IPS-18a (cell line): ENCODE measurements at regions not wholly inside any gene's neighbourhood (a gene's known extent, or its start where the extent isn't known, plus 50 kb on each side); places are given as distances from the start of the nearest gene placed in this dataset.

ENCODE experiments used
- H3K27ac ChIP-seq: one replicate; pipeline ENCODE4 v1.5.1; 2013; ENCODE audit warnings: low read length
- H3K27me3 ChIP-seq: one replicate; pipeline ENCODE4 v1.6.1; 2013; ENCODE audit warnings: mild to moderate bottlenecking, low read length; ENCODE audit not compliant: control insufficient read depth, insufficient read depth
- H3K36me3 ChIP-seq: one replicate; pipeline ENCODE4 v1.6.1; 2013; ENCODE audit warnings: low read depth, low read length; ENCODE audit not compliant: control insufficient read depth
- H3K4me1 ChIP-seq: one replicate; pipeline ENCODE4 v1.6.1; 2013; ENCODE audit warnings: low read depth, low read length; ENCODE audit not compliant: control insufficient read depth
- H3K4me3 ChIP-seq: one replicate; pipeline ENCODE4 v1.5.1; 2013; ENCODE audit warnings: low read length
- H3K9ac ChIP-seq: one replicate; pipeline ENCODE4 v1.6.1; 2013; ENCODE audit warnings: mild to moderate bottlenecking, low read length, moderate library complexity
- H3K9me3 ChIP-seq: one replicate; pipeline ENCODE4 v1.6.1; 2013; ENCODE audit warnings: low read depth, low read length; ENCODE audit not compliant: control insufficient read depth

DNA sequence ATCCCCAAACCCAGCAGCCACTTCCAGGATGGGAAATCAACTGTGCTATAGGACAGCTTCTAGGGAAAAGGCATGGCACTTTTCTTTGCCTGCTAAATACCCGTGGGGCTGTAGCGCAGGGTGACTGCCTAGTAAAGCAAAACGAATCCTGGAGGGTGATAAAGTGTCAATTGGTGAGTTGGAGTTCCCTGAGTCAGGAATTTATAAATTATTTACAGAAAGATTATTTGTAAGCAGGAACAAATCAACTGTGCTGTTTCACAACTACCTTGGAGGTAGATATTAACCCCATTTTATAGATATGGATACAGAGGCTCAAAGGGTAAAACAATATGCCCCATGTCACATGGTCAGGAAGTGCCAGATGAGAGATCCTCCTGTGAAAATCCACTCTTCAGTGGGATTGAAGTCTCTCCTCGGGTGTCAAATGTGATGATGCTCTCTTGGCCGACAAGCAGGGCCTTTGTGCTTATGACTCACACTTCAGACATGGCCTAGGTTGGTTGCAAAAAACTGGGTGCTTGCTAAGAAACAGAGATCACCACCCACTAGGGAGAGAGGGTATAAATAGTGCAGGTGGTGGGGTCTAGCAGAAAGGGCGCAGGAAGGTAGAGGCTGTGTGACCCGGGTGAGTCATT lies 383.2 kb upstream of the ZMIZ1 start:
- no peak overlapping the region for H3K4me3 ChIP-seq
- no peak overlapping the region for H3K27ac ChIP-seq
- no peaks in the 10 kb centered on the region for H3K36me3 ChIP-seq
- H3K9me3 ChIP-seq: peaks cover 5% of the 10 kb centered on the region
- no peaks in the 10 kb centered on the region for H3K27me3 ChIP-seq
- no peaks in the 10 kb centered on the region for H3K4me1 ChIP-seq
- H3K9ac ChIP-seq: no peak overlapping the region

- no peaks in the 10 kb centered on the region for H3K27me3 ChIP-seq
- no peak overlapping the region for H3K4me3 ChIP-seq
- H3K4me1 ChIP-seq: no peaks in the 10 kb centered on the region
- H3K36me3 ChIP-seq: no peaks in the 10 kb centered on the region
- H3K9ac ChIP-seq: no peak overlapping the region
- no peak overlapping the region for H3K27ac ChIP-seq
- H3K9me3 ChIP-seq: peaks cover 5% of the 10 kb centered on the region
These were observed 382.2 kb upstream of the ZMIZ1 start for GRCh38 chr10:78686444-78687060.

DNA sequence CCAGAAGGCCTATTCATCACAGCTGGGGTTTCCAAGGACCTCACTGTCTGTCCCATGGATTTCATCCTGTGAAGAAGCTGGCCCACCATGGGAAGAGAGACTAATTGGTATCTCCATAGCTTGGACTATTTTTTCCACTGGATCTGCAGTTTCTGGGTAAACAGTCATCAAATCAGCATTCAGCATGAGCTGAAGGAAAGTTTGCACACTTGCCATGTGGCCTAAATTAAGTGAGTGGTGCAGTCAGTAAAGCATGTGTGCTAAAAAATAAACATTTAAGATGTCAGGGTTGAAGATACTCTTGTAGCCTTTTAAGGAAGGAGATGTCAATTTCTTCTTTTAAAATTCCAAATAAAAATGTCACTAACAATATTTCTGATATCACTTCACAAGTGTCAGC lies 381.1 kb upstream of the ZMIZ1 start:
- Histone ChIP-seq H3K9me3 (peaks cover 2% of the 10 kb centered on the region), H3K9ac (no peak overlapping the region), H3K36me3 (no peaks in the 10 kb centered on the region), H3K4me1 (no peaks in the 10 kb centered on the region), H3K27ac (no peak overlapping the region), H3K27me3 (no peaks in the 10 kb centered on the region), H3K4me3 (no peak overlapping the region)

DNA sequence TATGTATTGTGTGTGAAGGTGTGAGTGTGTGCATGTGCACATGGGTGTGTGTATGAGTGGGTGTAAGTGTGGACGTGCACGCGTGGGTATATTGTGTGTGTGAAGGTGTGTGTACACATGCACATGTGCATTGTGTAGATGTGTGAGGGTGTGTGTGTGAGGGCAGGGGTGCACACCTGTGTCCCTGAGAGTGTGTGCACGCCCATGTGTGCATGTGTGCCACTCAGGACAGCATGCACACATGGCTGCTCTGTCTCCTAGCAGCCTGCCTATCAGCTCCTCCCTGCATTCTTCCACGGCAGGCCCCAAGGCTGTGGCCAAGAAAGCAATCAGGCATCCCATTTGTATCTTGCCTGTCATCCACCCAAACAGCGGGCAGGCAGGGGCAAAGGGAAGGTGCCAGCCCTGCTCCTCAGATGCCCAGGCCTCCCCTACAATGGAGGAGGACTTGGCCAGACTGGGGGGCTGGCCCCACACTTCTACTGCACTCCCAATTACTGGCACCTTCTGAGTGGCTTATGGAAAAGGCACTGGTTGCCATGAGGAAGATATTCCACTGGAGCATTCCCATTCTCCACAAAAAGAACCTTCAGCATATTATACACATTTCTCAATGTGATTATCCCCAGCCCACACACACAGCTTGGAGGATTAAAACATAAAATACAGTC lies 380.4 kb upstream of the ZMIZ1 start:
- Histone ChIP-seq H3K4me1 (no peaks in the 10 kb centered on the region), H3K27me3 (no peaks in the 10 kb centered on the region)

GRCh38 chr10:78688901-78689583 lies 379.7 kb upstream of the ZMIZ1 start:
- no peaks in the 10 kb centered on the region for H3K27me3 ChIP-seq
- no peak overlapping the region for H3K27ac ChIP-seq
- no peak overlapping the region for H3K9ac ChIP-seq
- no peak overlapping the region for H3K4me3 ChIP-seq
- no peaks in the 10 kb centered on the region for H3K36me3 ChIP-seq
- H3K9me3 ChIP-seq: no peaks in the 10 kb centered on the region
- H3K4me1 ChIP-seq: no peaks in the 10 kb centered on the region

More for the DNA sequence above, 380.4 kb upstream of the ZMIZ1 start:
- Histone ChIP-seq H3K27ac (no peak overlapping the region), H3K36me3 (no peaks in the 10 kb centered on the region), H3K9ac (no peak overlapping the region), H3K4me3 (no peak overlapping the region), H3K9me3 (no peaks in the 10 kb centered on the region)

GRCh38 chr10:78689584-78689935 lies 379.2 kb upstream of the ZMIZ1 start:
- no peaks in the 10 kb centered on the region for H3K4me1 ChIP-seq
- H3K4me3 ChIP-seq: no peak overlapping the region
- no peak overlapping the region for H3K9ac ChIP-seq
- no peaks in the 10 kb centered on the region for H3K36me3 ChIP-seq
- no peaks in the 10 kb centered on the region for H3K9me3 ChIP-seq
- H3K27ac ChIP-seq: no peak overlapping the region
- no peaks in the 10 kb centered on the region for H3K27me3 ChIP-seq

- Histone ChIP-seq H3K4me1 (no peaks in the 10 kb centered on the region), H3K36me3 (no peaks in the 10 kb centered on the region), H3K27me3 (no peaks in the 10 kb centered on the region), H3K9ac (no peak overlapping the region), H3K9me3 (no peaks in the 10 kb centered on the region), H3K27ac (no peak overlapping the region), H3K4me3 (no peak overlapping the region)
These were observed 378.2 kb upstream of the ZMIZ1 start for GRCh38 chr10:78690354-78691111.

DNA sequence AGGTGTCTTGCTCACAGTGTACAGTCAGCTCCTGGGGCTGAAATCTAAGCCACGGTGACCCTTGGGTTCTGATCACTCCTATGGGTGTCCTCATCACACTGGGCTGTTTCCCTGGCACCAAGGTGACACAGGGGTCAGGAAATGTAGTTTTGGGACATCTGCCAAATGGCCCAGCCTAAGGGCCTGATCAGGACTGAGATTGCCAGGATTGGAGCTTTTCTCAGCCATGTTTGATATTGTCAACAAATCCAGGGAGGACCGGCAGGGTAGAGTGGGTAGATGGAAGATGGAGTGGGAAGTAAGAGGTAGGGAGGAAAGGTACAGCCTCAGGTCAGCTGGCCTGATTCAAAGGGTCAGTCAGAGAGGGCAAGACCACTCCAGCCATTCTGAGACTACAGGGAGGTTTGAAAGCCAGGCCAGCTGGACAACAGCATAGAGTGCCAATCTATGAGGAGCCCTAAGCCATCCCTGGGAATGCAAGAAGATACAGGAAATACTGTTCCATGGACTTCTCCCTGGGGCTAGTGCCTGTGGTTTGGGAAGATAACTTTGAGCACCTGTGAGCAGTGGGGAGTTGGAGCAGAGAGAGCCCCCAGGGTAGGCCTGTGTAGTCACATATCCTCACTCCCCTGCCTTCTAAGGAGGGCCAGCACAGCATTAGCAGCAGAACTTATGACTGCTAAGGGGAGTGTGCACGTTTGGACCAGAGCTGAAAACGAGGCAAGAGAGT lies 377.3 kb upstream of the ZMIZ1 start:
- no peaks in the 10 kb centered on the region for H3K4me1 ChIP-seq
- no peaks in the 10 kb centered on the region for H3K27me3 ChIP-seq
- H3K27ac ChIP-seq: no peak overlapping the region
- no peaks in the 10 kb centered on the region for H3K9me3 ChIP-seq
- H3K9ac ChIP-seq: no peak overlapping the region
- H3K36me3 ChIP-seq: no peaks in the 10 kb centered on the region
- H3K4me3 ChIP-seq: no peak overlapping the region

DNA sequence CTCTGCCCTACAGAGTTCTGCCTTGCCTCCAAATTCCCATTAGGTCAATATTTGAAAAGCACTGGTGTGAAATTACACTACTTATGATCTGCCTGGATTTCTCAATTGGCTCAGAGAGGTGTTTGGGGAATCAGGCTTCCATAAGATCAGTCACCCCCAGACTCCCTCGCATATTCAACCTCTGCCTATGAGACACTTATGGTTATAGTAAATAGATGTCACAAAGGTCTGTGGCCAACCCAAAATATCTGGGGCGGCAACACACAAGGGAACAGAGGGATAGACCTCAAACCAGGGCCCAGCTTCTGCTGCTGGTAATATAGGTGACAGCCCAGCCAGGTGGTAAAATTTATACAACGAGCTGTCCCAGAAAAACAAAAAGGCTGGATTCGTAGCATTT lies 376.7 kb upstream of the ZMIZ1 start:
- Histone ChIP-seq H3K36me3 (no peaks in the 10 kb centered on the region), H3K27ac (no peak overlapping the region), H3K4me3 (no peak overlapping the region), H3K27me3 (no peaks in the 10 kb centered on the region), H3K9ac (no peak overlapping the region), H3K9me3 (no peaks in the 10 kb centered on the region), H3K4me1 (no peaks in the 10 kb centered on the region)

GRCh38 chr10:78695846-78696245 lies 372.9 kb upstream of the ZMIZ1 start:
- no peaks in the 10 kb centered on the region for H3K36me3 ChIP-seq
- H3K4me3 ChIP-seq: no peak overlapping the region
- H3K4me1 ChIP-seq: no peaks in the 10 kb centered on the region
- no peak overlapping the region for H3K9ac ChIP-seq
- H3K27me3 ChIP-seq: no peaks in the 10 kb centered on the region
- H3K9me3 ChIP-seq: no peaks in the 10 kb centered on the region
- H3K27ac ChIP-seq: no peak overlapping the region
